SJSA1 (cell line): ENCODE measurements at regions not wholly inside any gene's neighbourhood (a gene's known extent, or its start where the extent isn't known, plus 50 kb on each side); places are given as distances from the start of the nearest gene placed in this dataset.
"Not testable (repeated sequence)": the region's sequence is repeated elsewhere in the genome, so short reads cannot be mapped to it uniquely, and the experiment has no call there.

Source experiments
- DNase-seq, 2 experiments: peaks; one replicate each; pipeline ENCODE4 v3.0.0-alpha.2; 2015 to 2020; ENCODE audit warnings: low spot score in 2 of 2, low read depth in 1 of 2
- H3K27ac ChIP-seq: fragments of 250-450 bp; sonication (Bioruptor Pico); 2 replicates; pipeline ENCODE4 v1.5.1; 2020; ENCODE audit warnings: mild to moderate bottlenecking, moderate library complexity
- H3K27me3 ChIP-seq: fragments of 250-450 bp; sonication (Bioruptor Pico); replicated peaks from 2 replicates; pipeline ENCODE4 v1.5.1; 2020; ENCODE audit warnings: mild to moderate bottlenecking, moderate library complexity
- H3K36me3 ChIP-seq: fragments of 250-450 bp; sonication (Bioruptor Pico); 2 replicates; pipeline ENCODE4 v1.5.1; 2020; ENCODE audit warnings: mild to moderate bottlenecking
- H3K4me1 ChIP-seq: fragments of 250-450 bp; sonication (Bioruptor Pico); replicated peaks from 2 replicates; pipeline ENCODE4 v1.6.1; 2021; ENCODE audit warnings: mild to moderate bottlenecking
- H3K4me3 ChIP-seq: fragments of 250-450 bp; sonication (Bioruptor Pico); 2 replicates; pipeline ENCODE4 v1.5.1; 2020; ENCODE audit warnings: mild to moderate bottlenecking
- H3K9me3 ChIP-seq: fragments of 250-450 bp; sonication (Bioruptor Pico); replicated peaks from 2 replicates; pipeline ENCODE4 v1.5.1; 2020; ENCODE audit warnings: mild to moderate bottlenecking

DNA sequence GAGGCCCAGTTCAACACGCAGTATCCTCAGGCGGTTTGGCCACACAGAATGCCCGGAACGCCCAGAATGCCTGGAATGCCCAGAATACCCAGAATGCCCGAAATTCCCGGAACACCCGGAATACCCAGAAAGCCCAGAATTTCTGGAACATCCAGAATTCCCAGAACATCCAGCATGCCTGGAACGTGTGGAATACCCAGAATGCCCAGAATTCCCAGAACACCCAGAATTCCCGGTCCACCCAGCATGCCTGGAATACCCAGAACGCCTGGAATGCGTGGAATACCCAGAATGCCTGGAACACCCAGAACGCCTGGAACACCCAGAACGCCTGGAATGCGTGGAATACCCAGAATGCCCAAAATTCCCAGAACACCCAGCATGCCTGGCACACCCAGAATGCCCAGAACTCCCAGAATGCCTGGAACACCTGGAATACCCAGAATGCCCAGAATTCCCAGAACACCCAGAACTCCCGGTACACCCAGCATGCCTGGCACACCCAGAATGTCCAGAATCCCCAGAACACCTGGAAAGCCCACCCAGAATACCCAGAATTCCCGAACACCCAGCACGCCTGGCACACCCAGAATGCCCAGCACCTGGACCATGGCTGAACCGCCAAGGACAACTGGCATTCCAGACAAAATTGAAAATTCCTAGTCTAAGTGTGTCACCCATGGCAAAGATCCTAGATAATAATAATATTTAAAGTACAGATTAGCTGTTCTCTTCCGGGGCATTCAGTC lies 487.4 kb upstream of the SALL3 start:
- Histone ChIP-seq H3K9me3 (peaks cover 11% of the 10 kb centered on the region), H3K27ac (no peak overlapping the region)
- DNase-seq: no peak

DNA sequence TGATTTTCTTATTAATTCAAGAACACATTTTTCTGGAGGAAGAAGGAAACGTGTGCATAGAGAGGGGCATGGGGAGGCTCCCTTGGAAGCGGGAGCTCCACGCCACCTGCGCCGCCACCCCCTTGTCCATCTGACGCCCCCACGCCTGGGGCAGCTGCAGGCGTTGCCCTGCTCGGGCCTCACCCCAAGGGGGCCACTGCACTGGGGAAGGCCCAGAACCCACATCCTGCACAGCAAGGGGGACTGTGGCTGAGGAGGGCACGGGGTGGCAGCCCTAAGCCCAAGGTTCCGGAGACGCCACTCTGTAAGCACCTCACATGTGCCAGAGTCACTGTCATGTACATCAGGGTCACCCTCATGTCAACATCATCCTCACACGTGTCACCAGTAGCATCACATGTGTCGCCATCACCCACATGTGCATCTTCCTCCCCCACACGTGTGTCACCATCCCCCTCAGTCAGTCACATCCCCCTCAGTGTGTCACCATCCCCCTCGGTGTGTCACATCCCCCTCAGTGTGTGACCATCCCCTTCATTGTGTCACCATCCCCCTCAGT lies 486.7 kb upstream of the SALL3 start:
- Histone ChIP-seq H3K27me3 (no peaks in the 10 kb centered on the region), H3K9me3 (peaks cover 15% of the 10 kb centered on the region), H3K36me3 (no peaks in the 10 kb centered on the region), H3K27ac (no peak overlapping the region), H3K4me3 (no peak overlapping the region), H3K4me1 (no peaks in the 10 kb centered on the region)
- no peak for DNase-seq

More for the DNA sequence above, 487.4 kb upstream of the SALL3 start:
- Histone ChIP-seq H3K4me1 (no peaks in the 10 kb centered on the region), H3K27me3 (no peaks in the 10 kb centered on the region), H3K36me3 (no peaks in the 10 kb centered on the region), H3K4me3 (no peak overlapping the region)

DNA sequence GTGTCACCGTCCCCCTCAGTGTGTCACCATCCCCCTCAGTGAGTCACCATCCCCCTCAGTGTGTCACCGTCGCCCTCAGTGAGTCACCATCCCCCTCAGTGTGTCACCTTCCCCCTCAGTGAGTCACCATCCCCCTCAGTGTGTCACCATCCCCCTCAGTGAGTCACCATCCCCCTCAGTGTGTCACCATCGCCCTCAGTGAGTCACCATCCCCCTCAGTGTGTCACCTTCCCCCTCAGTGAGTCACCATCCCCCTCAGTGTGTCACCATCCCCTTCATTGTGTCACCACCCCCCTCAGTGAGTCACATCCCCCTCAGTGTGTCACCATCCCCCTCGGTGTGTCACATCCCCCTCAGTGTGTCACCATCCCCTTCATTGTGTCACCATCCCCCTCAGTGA lies 486.1 kb upstream of the SALL3 start:
- not testable (repeated sequence) for H3K36me3 ChIP-seq, DNase-seq, H3K27ac ChIP-seq, H3K27me3 ChIP-seq, H3K4me1 ChIP-seq, H3K4me3 ChIP-seq
- H3K9me3 ChIP-seq: peaks cover 15% of the 10 kb centered on the region

- H3K9me3 ChIP-seq: peaks cover 15% of the 10 kb centered on the region
- H3K27ac ChIP-seq: no peak overlapping the region
- no peaks in the 10 kb centered on the region for H3K27me3 ChIP-seq
- H3K4me1 ChIP-seq: no peaks in the 10 kb centered on the region
- H3K4me3 ChIP-seq: no peak overlapping the region
- DNase-seq: peak in 1 of 2 experiments; percentile 38
- H3K36me3 ChIP-seq: no peaks in the 10 kb centered on the region
These were observed 485.2 kb upstream of the SALL3 start for GRCh38 chr18:78494204-78495085.

DNA sequence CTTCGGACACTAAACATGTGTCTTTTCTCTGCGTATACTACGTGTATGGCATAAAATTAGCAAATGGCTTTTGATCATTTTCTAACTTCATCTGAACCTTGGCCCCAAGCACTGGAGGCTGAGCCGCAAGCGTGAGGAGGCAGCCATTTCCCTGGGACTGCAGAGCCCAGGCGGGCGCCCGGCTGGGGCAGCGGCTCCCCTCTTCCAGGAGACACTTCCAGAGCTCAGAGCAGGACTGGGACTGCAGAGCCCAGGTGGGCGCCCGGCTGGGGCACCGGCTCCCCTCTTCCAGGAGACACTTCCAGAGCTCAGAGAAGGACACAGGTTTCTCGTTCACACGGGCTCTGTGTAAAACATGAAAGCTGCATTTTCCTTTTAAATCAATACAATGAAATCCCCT lies 484.1 kb upstream of the SALL3 start:
- Histone ChIP-seq H3K9me3 (peaks cover 21% of the 10 kb centered on the region), H3K4me3 (no peak overlapping the region), H3K27me3 (no peaks in the 10 kb centered on the region)

DNA sequence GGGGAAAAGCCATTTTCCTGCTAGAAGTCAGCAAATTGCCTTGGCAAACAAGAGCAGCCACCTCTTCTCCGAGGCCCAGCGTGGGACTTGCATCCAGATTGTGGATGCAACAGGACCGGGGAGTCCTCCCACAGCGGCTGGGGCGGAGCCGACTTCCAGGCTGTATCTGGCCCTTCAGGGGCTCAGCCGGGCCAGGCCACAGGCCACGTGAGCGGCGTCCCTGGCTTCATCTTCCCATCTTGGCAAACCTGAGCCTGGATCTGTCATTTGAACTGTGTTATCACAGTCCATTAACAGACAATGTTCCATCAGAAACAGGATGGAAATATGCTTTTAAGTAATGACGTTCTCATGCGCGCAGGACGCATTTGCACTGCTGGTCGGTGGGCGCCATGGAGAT lies 483.5 kb upstream of the SALL3 start:
- no peak overlapping the region for H3K4me3 ChIP-seq
- no peaks in the 10 kb centered on the region for H3K4me1 ChIP-seq
- no peaks in the 10 kb centered on the region for H3K36me3 ChIP-seq
- no peak for DNase-seq
- H3K27ac ChIP-seq: no peak overlapping the region
- no peaks in the 10 kb centered on the region for H3K27me3 ChIP-seq
- H3K9me3 ChIP-seq: peaks cover 24% of the 10 kb centered on the region

More for the DNA sequence above, 484.1 kb upstream of the SALL3 start:
- Histone ChIP-seq H3K36me3 (no peaks in the 10 kb centered on the region), H3K27ac (no peak overlapping the region), H3K4me1 (no peaks in the 10 kb centered on the region)
- DNase-seq: no peak

GRCh38 chr18:78497641-78498040 lies 482.0 kb upstream of the SALL3 start:
- H3K4me1 ChIP-seq: no peaks in the 10 kb centered on the region
- no peaks in the 10 kb centered on the region for H3K27me3 ChIP-seq
- DNase-seq: no peak
- no peaks in the 10 kb centered on the region for H3K36me3 ChIP-seq
- H3K4me3 ChIP-seq: no peak overlapping the region
- H3K9me3 ChIP-seq: peaks cover 28% of the 10 kb centered on the region
- H3K27ac ChIP-seq: no peak overlapping the region

GRCh38 chr18:78499586-78499985 lies 480.0 kb upstream of the SALL3 start:
- no peaks in the 10 kb centered on the region for H3K4me1 ChIP-seq
- no peak for DNase-seq
- H3K36me3 ChIP-seq: no peaks in the 10 kb centered on the region
- H3K27ac ChIP-seq: no peak overlapping the region
- H3K4me3 ChIP-seq: no peak overlapping the region
- peaks cover 32% of the 10 kb centered on the region for H3K9me3 ChIP-seq
- no peaks in the 10 kb centered on the region for H3K27me3 ChIP-seq

GRCh38 chr18:78501251-78501650 lies 478.4 kb upstream of the SALL3 start:
- H3K36me3 ChIP-seq: no peaks in the 10 kb centered on the region
- H3K9me3 ChIP-seq: peaks cover 30% of the 10 kb centered on the region
- DNase-seq: no peak
- no peak overlapping the region for H3K4me3 ChIP-seq
- H3K27me3 ChIP-seq: no peaks in the 10 kb centered on the region
- H3K4me1 ChIP-seq: no peaks in the 10 kb centered on the region
- no peak overlapping the region for H3K27ac ChIP-seq

DNA sequence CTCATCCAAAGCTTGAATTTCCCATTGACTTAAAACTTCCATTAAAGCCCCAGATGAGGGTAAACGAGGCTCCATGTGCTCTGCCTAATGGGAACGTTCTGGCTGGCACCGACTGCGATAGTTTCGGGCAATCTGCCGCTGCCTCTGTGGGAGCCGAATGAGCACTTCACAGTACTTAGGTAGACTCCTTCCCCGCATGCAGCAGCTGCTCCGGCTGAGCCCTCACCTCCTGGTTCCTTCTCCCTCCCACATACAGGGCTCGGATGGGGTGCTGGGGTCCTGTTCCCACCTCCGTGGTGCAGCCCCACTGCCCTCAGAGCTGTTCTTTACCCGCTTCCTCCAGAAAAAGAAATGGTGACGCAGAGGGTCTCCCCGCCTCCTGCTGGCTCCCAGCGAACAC lies 476.5 kb upstream of the SALL3 start:
- H3K36me3 ChIP-seq: no peaks in the 10 kb centered on the region
- no peak for DNase-seq
- H3K4me1 ChIP-seq: no peaks in the 10 kb centered on the region
- H3K27me3 ChIP-seq: no peaks in the 10 kb centered on the region
- no peak overlapping the region for H3K4me3 ChIP-seq
- H3K9me3 ChIP-seq: peaks cover 20% of the 10 kb centered on the region
- no peak overlapping the region for H3K27ac ChIP-seq

GRCh38 chr18:78505851-78506461 lies 473.7 kb upstream of the SALL3 start:
- no peak overlapping the region for H3K27ac ChIP-seq
- no peak for DNase-seq
- no peaks in the 10 kb centered on the region for H3K27me3 ChIP-seq
- no peaks in the 10 kb centered on the region for H3K36me3 ChIP-seq
- H3K4me1 ChIP-seq: no peaks in the 10 kb centered on the region
- no peak overlapping the region for H3K4me3 ChIP-seq
- peaks cover 17% of the 10 kb centered on the region for H3K9me3 ChIP-seq

GRCh38 chr18:78507217-78507616 lies 472.4 kb upstream of the SALL3 start:
- no peaks in the 10 kb centered on the region for H3K27me3 ChIP-seq
- H3K9me3 ChIP-seq: peaks cover 11% of the 10 kb centered on the region
- DNase-seq: no peak
- no peak overlapping the region for H3K4me3 ChIP-seq
- no peak overlapping the region for H3K27ac ChIP-seq
- H3K36me3 ChIP-seq: no peaks in the 10 kb centered on the region
- H3K4me1 ChIP-seq: no peaks in the 10 kb centered on the region

GRCh38 chr18:78508228-78508824 lies 471.3 kb upstream of the SALL3 start:
- H3K9me3 ChIP-seq: peaks cover 11% of the 10 kb centered on the region
- H3K4me3 ChIP-seq, DNase-seq, H3K27ac ChIP-seq, H3K27me3 ChIP-seq, H3K36me3 ChIP-seq, H3K4me1 ChIP-seq: not testable (repeated sequence)
